ENCODE measurements at regions not wholly inside any gene's neighbourhood (a gene's known extent, or its start where the extent isn't known, plus 50 kb on each side); places are given as distances from the start of the nearest gene placed in this dataset.

DNA sequence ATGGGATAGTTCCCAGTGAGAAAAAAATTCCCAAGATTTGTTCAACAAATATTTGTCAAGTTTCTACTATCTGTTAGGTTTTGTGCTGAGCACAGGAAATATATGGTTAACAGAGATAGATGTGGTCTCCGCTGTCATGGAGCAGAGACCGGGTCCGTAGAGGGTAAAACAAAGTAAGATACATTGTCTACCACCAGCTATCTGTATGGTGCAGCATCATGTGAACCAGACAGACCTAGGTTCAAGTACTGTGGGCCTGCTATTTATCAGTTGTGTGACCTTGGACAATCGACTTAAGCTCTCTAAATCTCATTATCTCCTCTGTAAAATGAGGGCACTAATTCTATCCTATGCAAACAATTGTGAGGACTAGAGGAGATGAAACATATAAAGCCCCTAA lies 109.8 kb downstream of the DUSP10 start:
- DNase-seq (ENCODE audit: low spot score): no peak

DNA sequence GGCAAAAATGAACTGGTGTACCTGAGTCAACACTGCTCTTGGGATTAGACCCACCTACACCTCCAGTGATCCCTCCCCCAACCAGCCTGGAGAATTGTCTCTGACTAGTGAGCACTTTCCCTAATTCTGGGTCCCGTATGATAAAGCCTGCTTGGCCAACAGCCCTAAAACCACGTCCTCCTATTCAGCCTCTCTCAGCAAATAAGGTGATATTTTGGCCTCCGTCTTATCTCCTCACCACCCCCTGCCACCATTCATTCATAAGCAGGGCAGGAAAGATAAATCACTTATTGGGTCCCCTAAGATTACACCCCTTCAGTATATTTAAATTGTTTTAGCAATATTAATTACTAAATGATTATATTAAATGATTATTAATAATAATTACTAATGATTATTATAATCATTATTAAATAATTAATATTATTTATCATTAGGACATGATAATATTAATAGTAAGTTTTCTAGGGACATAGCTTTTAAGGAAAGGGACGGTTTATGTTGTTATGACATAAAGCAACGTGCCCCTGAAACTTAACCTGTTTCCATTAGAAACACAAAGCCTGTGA lies 108.0 kb downstream of the DUSP10 start:
- DNase-seq (ENCODE audit: low spot score): no peak

DNA sequence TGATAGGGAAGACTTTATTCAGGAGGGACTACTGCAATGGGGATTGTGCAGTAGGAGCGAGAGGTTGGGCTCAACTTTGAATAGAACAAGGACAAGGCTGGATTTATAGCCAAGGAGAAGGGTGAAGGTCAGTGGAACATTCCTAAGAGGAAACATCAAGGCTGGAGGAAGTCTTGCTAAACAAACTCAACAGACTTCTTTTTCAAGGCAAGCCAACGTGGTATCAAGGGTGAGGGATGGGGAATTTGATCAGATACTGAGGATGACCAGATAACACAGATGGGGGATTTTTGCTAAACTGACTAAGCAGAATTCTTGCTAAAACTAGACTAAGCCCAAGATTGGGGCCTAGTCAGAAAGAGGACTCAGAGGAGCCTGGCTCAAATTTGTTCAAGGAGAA lies 107.3 kb downstream of the DUSP10 start:
- DNase-seq (ENCODE audit: low spot score): no peak

DNA sequence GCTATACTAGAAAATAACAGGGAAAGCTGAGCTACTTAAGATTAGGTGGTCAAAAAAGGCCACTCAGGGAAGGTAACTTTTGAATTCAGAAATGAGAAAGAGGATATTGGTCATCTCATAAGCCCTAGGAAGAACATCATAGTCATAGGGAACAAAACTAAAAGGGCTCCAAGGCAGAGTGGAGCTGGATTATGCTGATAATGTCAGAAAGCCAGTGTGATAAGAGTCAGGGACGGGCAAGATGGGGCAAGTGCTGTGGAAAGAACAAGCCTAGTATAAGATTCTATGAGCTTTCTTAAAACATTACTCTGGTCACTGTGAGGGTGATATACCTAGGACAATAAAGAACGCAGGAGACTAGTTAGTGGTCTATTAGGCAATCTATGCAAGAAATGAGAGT lies 106.6 kb downstream of the DUSP10 start:
- DNase-seq (ENCODE audit: low spot score): no peak

DNA sequence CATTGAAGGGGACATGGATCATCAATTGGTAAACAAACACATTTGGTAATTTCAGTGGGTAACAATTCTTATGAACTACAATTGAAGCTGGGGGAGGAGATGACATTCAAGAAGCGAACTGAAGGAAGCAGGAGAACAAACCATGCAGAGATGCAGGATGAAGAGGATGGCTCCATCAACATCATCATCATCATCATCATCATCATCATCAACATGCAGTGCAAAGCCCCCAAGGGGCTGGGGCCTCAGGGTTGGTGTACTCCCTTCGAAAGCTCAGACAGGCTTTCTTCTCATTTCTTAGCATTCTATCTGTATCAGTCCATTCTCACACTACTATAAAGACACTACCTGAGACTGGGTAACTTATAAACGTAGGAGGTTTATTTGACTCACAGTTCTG lies 105.8 kb downstream of the DUSP10 start:
- DNase-seq (ENCODE audit: low spot score): no peak

DNA sequence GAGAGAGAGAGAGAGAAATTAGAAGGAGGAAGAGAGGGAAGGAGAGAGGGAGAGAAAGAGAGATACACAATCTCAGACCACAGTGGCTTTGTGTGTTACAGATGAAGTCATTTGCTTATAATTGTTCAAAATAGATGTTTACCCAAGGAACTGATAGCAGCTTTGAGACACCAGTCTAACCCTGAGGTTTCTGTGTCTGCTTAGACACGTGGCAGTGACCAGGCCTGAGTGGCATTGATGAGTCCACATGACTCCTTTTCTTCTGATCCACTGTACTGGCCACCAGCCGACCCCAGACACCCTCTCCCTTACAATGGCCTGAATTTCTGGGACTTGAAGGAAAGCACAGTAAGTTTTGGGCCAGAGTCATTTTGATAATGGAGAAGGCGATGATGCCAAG lies 104.9 kb downstream of the DUSP10 start:
- no peak for DNase-seq (ENCODE audit: low spot score)

DNA sequence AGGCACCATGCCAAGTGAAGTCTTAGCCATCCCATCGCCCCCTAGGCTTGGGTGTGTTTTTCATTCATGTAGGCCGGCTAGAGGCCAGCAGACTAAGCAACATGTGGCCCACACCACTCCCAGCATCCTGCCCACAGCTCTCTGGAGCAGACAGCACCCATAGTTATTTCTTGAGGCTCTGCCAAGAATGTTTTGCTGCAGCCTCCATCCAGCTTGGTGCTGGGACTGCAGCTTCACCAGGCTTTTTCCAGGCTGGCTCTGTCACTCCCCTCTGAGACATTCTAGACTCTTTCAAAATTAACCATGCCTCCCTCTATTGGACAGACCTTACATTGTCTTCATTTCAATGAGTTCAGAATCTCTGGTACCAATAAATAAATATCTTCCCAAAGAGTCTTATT lies 104.2 kb downstream of the DUSP10 start:
- no peak for DNase-seq (ENCODE audit: low spot score)

DNA sequence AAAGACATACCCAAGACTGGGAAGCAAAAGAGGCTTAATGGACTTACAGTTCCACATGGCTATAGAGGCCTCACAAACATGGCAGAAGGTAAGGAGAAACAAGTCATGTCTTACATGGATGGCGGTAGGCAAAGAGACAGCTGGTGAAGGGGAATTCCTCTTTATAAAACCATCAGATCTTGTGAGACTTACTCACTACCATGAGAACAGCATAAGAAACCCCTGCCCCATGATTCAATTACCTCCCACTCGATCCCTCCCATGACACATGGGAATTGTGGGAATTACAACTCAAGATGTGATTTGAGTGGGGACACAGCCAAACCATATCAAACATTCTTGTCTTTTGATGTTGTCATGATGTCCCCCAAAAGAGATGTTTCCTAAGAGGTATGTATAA lies 103.3 kb downstream of the DUSP10 start:
- no peak for DNase-seq (ENCODE audit: low spot score)

DNA sequence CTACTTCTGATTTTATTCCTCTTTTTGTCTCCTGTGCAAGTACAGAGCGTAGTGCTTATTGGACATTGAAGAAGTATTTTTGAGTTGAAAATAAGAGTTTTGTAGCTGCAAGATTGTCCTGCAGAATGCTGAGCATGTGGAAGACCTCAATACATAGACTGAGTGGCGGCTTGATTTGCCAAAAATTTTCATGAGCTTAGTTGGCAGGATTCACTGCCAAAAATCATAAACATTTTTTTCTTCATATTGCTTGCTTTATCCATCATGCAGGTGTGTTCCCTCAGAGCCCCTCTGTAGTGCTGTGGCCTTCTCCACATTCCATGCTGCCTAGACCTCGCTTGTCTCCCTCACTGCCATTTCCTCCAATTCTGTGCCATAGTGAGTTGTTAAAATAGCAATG lies 100.1 kb downstream of the DUSP10 start:
- DNase-seq (ENCODE audit: low spot score): no peak

DNA sequence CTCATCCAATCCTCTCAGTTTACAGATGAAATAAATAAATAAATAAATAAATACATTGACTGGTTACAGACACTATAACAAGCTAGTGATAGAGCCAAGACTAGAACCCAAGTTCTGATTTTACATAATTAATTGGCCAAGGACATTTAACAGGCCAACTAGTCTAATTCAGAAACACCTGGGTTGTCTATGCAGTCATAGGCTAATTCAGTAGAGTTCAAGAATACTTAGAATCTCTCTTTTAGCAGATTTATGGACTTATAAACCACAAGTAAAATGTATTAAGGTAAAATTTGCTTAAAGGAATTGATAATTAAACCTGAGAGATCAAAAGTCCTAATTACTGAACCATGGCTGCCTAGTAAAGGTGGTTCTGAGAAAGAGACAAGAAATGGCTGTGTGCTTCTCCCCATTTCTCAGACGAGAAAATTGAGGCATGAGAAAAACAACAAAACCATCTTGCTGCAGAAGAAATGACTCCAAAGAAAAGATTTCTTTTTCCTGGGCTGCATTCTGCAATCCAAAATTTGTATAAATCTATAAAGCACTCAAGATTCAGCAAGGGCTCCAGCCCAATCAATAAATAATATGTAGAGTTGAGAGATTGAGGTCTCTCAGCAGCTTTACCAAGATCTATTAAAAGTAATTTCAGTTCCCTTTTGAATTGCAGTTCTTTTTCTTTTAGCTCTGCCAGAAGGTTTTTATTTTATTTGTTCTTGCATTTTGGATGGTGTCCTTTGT lies 98.3 kb downstream of the DUSP10 start:
- no peak for DNase-seq (ENCODE audit: low spot score)

DNA sequence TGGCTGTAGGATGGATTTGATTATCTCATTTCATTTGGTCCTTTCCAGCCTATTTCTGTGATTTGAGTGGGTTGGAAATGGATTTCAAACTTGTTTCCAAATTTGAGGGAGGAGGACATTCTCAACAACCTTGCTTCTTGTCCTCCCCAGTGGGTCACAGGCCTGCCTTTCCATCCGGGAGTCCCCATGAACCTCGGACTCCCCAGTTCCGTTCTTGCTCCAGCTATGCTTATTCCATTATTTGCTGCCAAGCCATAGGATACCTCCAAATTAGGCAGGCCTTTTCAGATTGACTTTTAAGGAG lies 97.8 kb downstream of the DUSP10 start:
- no peak for DNase-seq (ENCODE audit: low spot score)

DNA sequence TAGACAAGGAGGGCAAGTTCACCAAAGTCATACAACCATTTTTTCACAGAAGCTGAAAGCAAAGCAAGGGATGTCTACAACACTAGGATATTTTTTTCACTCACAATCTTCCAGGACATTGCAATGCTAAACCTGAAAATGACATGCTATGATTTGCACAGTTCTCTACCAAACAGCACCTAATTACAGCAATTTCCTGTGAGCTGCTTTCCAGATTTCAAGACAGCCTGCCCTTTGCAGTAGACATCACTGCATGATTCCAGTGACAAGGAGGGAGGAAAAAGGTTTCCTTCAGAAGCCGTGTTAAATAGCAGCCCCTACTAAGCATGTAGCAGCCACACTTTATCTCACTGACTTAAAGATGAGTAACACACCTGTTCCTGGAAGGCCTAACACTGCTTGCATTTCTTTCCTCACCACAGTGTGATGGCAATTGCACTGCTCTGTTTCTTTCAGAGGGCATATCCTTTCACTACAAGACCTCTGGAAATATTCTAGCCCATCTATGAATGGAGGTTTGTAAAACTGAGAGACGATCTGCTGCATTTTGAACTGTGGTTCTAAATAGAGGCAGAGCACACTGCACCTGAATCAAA lies 97.1 kb downstream of the DUSP10 start:
- DNase-seq (ENCODE audit: low spot score): no peak

DNA sequence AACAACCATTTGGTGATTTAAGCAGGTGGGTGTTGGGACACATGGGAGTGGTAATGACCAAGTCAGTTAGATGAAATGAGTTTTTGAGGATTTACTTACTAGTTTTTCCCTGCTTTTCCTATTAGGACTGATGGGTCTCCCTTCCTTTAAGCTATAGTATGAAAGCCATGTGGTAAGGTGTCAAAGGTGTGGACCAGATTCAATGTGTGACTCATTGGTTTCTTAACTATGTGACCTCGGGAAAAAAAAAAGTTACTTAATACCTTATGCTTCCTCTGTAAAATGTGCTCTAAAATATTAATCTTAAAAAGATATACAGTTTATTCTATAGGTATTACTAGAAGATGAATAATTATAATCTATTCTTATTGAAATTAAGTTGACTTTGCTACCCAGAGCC lies 93.7 kb downstream of the DUSP10 start:
- DNase-seq (ENCODE audit: low spot score): no peak
